GM12873 (cell line): ENCODE measurements at regions not wholly inside any gene's neighbourhood (a gene's known extent, or its start where the extent isn't known, plus 50 kb on each side); places are given as distances from the start of the nearest gene placed in this dataset.

Experiments
- TF ChIP-seq, protein P1 (sequence below): IDR thresholded peaks from 2 replicates; pipeline ENCODE4 v1.5.1; 2012; ENCODE audit warnings: low read depth, mild to moderate bottlenecking, moderate library complexity, low read length, control low read depth; ENCODE audit not compliant: insufficient read depth; ENCODE audit errors: missing control alignments

GRCh38 chr2:155169317-155169716 lies 470.8 kb downstream of the KCNJ3 start:
- TF ChIP-seq, protein P1, sequence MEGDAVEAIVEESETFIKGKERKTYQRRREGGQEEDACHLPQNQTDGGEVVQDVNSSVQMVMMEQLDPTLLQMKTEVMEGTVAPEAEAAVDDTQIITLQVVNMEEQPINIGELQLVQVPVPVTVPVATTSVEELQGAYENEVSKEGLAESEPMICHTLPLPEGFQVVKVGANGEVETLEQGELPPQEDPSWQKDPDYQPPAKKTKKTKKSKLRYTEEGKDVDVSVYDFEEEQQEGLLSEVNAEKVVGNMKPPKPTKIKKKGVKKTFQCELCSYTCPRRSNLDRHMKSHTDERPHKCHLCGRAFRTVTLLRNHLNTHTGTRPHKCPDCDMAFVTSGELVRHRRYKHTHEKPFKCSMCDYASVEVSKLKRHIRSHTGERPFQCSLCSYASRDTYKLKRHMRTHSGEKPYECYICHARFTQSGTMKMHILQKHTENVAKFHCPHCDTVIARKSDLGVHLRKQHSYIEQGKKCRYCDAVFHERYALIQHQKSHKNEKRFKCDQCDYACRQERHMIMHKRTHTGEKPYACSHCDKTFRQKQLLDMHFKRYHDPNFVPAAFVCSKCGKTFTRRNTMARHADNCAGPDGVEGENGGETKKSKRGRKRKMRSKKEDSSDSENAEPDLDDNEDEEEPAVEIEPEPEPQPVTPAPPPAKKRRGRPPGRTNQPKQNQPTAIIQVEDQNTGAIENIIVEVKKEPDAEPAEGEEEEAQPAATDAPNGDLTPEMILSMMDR = no peak

- TF ChIP-seq, protein P1 = no peak
These were observed 464.0 kb downstream of the KCNJ3 start for GRCh38 chr2:155162494-155162893.

GRCh38 chr2:155161314-155161713 lies 462.8 kb downstream of the KCNJ3 start:
- TF ChIP-seq, protein P1 = no peak

DNA sequence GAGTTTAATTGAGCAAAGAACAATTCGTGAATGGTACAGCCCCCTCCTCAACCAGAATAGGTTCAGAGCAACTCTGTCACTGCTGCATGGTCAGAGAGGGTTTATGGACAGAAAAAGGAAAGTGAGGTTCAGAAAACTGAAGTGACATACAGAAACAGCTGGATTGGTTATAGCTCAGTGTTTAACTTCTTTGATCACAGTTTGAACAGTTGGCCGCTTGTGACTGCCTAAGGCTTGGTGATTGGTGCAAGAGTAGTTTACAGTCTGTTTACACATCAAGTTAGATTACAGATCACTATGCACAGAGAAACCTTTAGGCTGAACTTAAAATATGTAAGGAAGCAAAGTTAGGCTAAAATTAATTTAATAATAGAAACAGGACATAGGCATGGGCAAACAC lies 459.2 kb downstream of the KCNJ3 start:
- TF ChIP-seq, protein P1 = no peak

DNA sequence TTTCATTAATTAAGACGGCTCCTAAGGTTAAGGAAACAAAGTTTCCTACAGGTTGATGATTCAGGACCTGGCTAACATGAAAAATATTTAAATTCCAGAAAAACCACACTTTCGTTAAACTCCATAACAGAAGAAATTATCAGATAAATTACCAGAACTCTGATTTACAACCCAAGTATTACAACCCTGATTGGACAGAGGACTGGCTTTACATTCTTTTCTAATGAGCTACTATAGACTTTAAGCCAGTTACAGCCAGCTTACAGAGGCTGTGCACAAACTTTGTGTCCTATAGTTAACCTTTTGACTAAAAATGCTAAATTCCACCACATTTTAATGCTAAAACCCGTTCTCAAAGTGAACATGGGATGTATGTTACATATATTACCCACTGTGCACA lies 458.6 kb downstream of the KCNJ3 start:
- TF ChIP-seq, protein P1 = no peak

GRCh38 chr2:155151945-155152344 lies 453.4 kb downstream of the KCNJ3 start:
- TF ChIP-seq, protein P1 = no peak

- TF ChIP-seq, protein P1 = no peak
These were observed 453.0 kb downstream of the KCNJ3 start for GRCh38 chr2:155151472-155151871.
